ENCODE measurements at regions not wholly inside any gene's neighbourhood (a gene's known extent, or its start where the extent isn't known, plus 50 kb on each side); places are given as distances from the start of the nearest gene placed in this dataset.

DNA sequence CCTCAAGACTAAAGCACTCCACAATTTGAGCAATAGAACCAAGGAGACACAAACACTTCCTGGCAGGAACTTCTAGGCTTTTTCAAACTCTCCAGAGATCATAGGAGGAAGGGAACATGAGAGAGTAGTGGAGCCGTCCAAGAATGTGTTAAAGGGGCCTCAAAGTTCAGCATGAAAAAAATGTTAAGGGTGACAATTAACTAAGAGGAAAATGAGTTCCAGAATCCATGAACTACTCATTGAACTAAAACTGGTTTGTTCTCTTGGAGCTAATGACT is 122.0 kb downstream of the WIF1 start:
- DNase-seq (ENCODE audit: low spot score): no peak
